Endothelial cell (in vitro differentiated cells): ENCODE measurements at regions not wholly inside any gene's neighbourhood (a gene's known extent, or its start where the extent isn't known, plus 50 kb on each side); places are given as distances from the start of the nearest gene placed in this dataset.
A peak's percentile ranks its signal among the peaks of the same experiment; 100 is the strongest.

Experiments
- DNase-seq: peaks from one replicate; pipeline ENCODE4 v3.0.0; 2021; ENCODE audit warnings: low spot score
- H3K27ac Mint-ChIP-seq: one replicate; pipeline ENCODE4 v1.8.0; 2021; ENCODE audit warnings: mixed read lengths, inconsistent platforms; ENCODE audit not compliant: unreplicated experiment
- H3K27me3 Mint-ChIP-seq: one replicate; pipeline ENCODE4 v1.8.0; 2021; ENCODE audit warnings: mild to moderate bottlenecking, moderate library complexity, mixed read lengths, inconsistent platforms; ENCODE audit not compliant: unreplicated experiment
- H3K36me3 Mint-ChIP-seq: one replicate; pipeline ENCODE4 v1.8.0; 2021; ENCODE audit warnings: mild to moderate bottlenecking, low read depth, mixed read lengths, inconsistent platforms; ENCODE audit not compliant: unreplicated experiment
- H3K4me1 Mint-ChIP-seq: one replicate; pipeline ENCODE4 v1.8.0; 2021; ENCODE audit warnings: mild to moderate bottlenecking, mixed read lengths, inconsistent platforms; ENCODE audit not compliant: unreplicated experiment
- H3K4me3 Mint-ChIP-seq: one replicate; pipeline ENCODE4 v1.8.0; 2021; ENCODE audit warnings: mild to moderate bottlenecking, mixed read lengths, inconsistent platforms; ENCODE audit not compliant: unreplicated experiment
- H3K9me3 Mint-ChIP-seq: one replicate; pipeline ENCODE4 v1.8.0; 2021; ENCODE audit warnings: mixed read lengths, inconsistent platforms; ENCODE audit not compliant: unreplicated experiment
- CTCF ChIP-seq: fragments of 200-600 bp; sonication (generic); IDR thresholded peaks from one replicate; pipeline ENCODE4 v1.5.0; 2021; ENCODE audit warnings: antibody characterized with exemption; ENCODE audit not compliant: unreplicated experiment

- no peak for DNase-seq
- Mint-ChIP-seq H3K9me3 (no peaks in the 10 kb centered on the region), H3K4me3 (no peak overlapping the region)
Measured at GRCh38 chr17:55617441-55617840, 105.2 kb downstream of the TMEM100 start.

DNA sequence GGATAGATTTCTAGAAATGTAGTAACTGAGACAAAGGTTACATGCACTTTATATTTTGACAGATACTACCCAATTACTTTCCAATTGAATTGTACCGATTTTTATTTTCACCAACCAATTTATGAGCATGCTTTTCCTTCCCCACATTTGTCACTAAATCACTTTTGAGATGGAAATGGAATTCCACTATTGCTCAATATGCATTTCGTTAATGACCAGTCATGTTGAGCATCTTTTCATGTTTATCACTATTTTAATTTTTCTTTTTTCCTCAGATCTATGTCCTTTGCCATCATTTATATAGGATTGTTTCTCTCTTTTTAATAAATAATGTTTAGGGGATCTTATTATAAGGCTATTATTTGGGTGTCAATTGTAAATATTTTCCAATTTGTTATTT is 102.8 kb upstream of the SMIM36 start:
- Mint-ChIP-seq H3K9me3 (no peaks in the 10 kb centered on the region), H3K27ac (no peak overlapping the region), H3K4me1 (peaks cover 17% of the 10 kb centered on the region), H3K27me3 (peaks cover 6% of the 10 kb centered on the region), H3K4me3 (no peak overlapping the region), H3K36me3 (no peaks in the 10 kb centered on the region)
- TF ChIP-seq CTCF = no peak
- no peak for DNase-seq

More at GRCh38 chr17:55617441-55617840, 105.2 kb downstream of the TMEM100 start:
- H3K4me1 Mint-ChIP-seq = peaks cover 51% of the 10 kb centered on the region
- peaks cover 11% of the 10 kb centered on the region for H3K27me3 Mint-ChIP-seq
- no peaks in the 10 kb centered on the region for H3K36me3 Mint-ChIP-seq
- TF ChIP-seq CTCF = no peak
- H3K27ac Mint-ChIP-seq = no peak overlapping the region

DNA sequence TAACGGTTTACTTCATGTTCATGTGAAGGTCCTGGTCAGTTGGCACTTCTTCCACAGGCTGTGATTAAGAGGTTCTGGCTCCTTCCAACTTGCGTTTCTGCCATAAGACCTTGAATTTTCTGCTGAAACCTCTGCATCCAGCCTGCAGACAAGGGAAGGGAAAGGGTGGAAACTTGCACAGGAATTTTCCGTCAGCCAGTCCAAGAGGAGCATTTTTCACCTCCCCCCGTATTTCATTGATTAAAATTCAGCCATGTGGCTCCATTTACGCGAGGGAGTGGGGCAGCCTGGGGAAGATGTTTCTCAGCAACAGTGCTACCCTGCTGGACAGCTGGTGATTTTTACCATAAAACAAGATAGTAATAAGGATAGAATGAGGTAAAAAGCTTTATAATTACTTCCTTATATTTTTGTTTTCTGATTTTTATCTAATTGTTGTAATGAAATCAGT is 101.5 kb upstream of the SMIM36 start:
- Mint-ChIP-seq H3K4me1 (peaks cover 9% of the 10 kb centered on the region), H3K27me3 (peaks cover 4% of the 10 kb centered on the region), H3K27ac (no peak overlapping the region), H3K4me3 (no peak overlapping the region), H3K36me3 (no peaks in the 10 kb centered on the region), H3K9me3 (no peaks in the 10 kb centered on the region)
- TF ChIP-seq CTCF = no peak
- no peak for DNase-seq

GRCh38 chr17:55607731-55608341 is 96.6 kb upstream of the SMIM36 start:
- no peak overlapping the region for H3K4me3 Mint-ChIP-seq
- no peak overlapping the region for H3K27ac Mint-ChIP-seq
- no peaks in the 10 kb centered on the region for H3K36me3 Mint-ChIP-seq
- peaks cover 4% of the 10 kb centered on the region for H3K27me3 Mint-ChIP-seq
- H3K4me1 Mint-ChIP-seq = peaks cover 8% of the 10 kb centered on the region
- H3K9me3 Mint-ChIP-seq = no peaks in the 10 kb centered on the region
- TF ChIP-seq CTCF = no peak
- DNase-seq = no peak

DNA sequence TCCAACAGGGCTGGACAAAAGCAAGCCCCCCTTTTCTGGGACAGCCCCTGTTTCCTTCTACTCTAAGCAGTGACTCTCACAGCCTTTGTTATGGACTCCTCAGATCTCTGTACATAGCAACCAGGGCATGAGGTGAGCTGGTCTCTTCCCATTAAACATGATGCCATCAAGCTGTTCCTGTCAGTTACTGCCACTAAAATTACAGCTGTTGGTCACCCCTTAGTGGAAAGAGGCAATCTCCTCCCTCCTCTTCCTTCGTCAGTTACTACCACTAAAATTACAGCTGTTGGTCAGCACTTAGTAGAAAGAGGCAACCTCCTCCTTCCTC is 95.2 kb upstream of the SMIM36 start:
- peaks cover 4% of the 10 kb centered on the region for H3K27me3 Mint-ChIP-seq
- H3K36me3 Mint-ChIP-seq = no peaks in the 10 kb centered on the region
- no peak for TF ChIP-seq CTCF
- H3K4me1 Mint-ChIP-seq = peaks cover 8% of the 10 kb centered on the region
- peak overlapping the region; percentile 62 for H3K27ac Mint-ChIP-seq
- H3K9me3 Mint-ChIP-seq = no peaks in the 10 kb centered on the region
- no peak for DNase-seq
- no peak overlapping the region for H3K4me3 Mint-ChIP-seq
